Loucy (cell line): ENCODE measurements at regions not wholly inside any gene's neighbourhood (a gene's known extent, or its start where the extent isn't known, plus 50 kb on each side); places are given as distances from the start of the nearest gene placed in this dataset.

Experiments used
- H2AFZ ChIP-seq: fragments of 200-600 bp; sonication (generic); 2 replicates; pipeline ENCODE4 v1.6.0; 2016; ENCODE audit warnings: antibody characterized with exemption, mild to moderate bottlenecking, low read length, moderate library complexity
- H3F3A ChIP-seq: fragments of 200-600 bp; 2 replicates; pipeline ENCODE4 v1.6.0; 2016; ENCODE audit warnings: antibody characterized with exemption, low read depth, mild to moderate bottlenecking
- H3K27me3 ChIP-seq: fragments of 200-600 bp; sonication (generic); 2 replicates; pipeline ENCODE4 v1.6.1; 2014; ENCODE audit warnings: low read length, mild to moderate bottlenecking; ENCODE audit not compliant: insufficient read depth, poor library complexity, severe bottlenecking
- H3K36me3 ChIP-seq: fragments of 200-600 bp; sonication (generic); 2 replicates; pipeline ENCODE4 v1.6.1; 2016; ENCODE audit warnings: low read length; ENCODE audit not compliant: insufficient read depth
- H3K4me1 ChIP-seq: fragments of 200-600 bp; sonication (generic); 2 replicates; pipeline ENCODE4 v1.5.1; 2014; ENCODE audit warnings: low read length, mild to moderate bottlenecking; ENCODE audit not compliant: insufficient read depth, poor library complexity, severe bottlenecking
- H3K4me2 ChIP-seq: fragments of 200-600 bp; sonication (generic); 2 replicates; pipeline ENCODE4 v1.6.0; 2014; ENCODE audit warnings: antibody characterized with exemption, low read length, low read depth, mild to moderate bottlenecking; ENCODE audit not compliant: poor library complexity, severe bottlenecking
- H3K4me3 ChIP-seq: fragments of 200-600 bp; sonication (generic); 2 replicates; pipeline ENCODE4 v1.5.1; 2014; ENCODE audit warnings: low read length, mild to moderate bottlenecking, mixed read lengths; ENCODE audit not compliant: poor library complexity, severe bottlenecking
- H3K79me2 ChIP-seq: fragments of 200-600 bp; sonication (generic); 2 replicates; pipeline ENCODE4 v1.6.1; 2014; ENCODE audit warnings: low read length; ENCODE audit not compliant: insufficient read depth
- H3K9ac ChIP-seq: fragments of 200-600 bp; sonication (generic); 2 replicates; pipeline ENCODE4 v1.6.0; 2014; ENCODE audit warnings: mild to moderate bottlenecking, low read depth, low read length, moderate library complexity; ENCODE audit not compliant: poor library complexity, severe bottlenecking
- H3K9me2 ChIP-seq: fragments of 200-600 bp; sonication (generic); replicated peaks from 2 replicates; pipeline ENCODE4 v1.6.1; 2016; ENCODE audit warnings: low read depth, low read length, mixed read lengths
- H3K9me3 ChIP-seq: fragments of 200-600 bp; sonication (generic); 2 replicates; pipeline ENCODE4 v1.6.1; 2014; ENCODE audit warnings: mild to moderate bottlenecking, antibody characterized with exemption, low read length, low read depth; ENCODE audit not compliant: insufficient read depth
- H4K20me1 ChIP-seq: fragments of 200-600 bp; sonication (generic); 2 replicates; pipeline ENCODE4 v1.6.0; 2014; ENCODE audit warnings: antibody characterized with exemption, low read length, mild to moderate bottlenecking; ENCODE audit not compliant: insufficient read depth, poor library complexity, severe bottlenecking
- EZH2phosphoT487 ChIP-seq: fragments of 200-600 bp; IDR thresholded peaks from 2 replicates; pipeline ENCODE4 v1.6.1; 2018; ENCODE audit warnings: antibody characterized with exemption, mild to moderate bottlenecking, moderate library complexity, borderline replicate concordance
- TF ChIP-seq, protein P1 (sequence below): fragments of 200-600 bp; sonication (generic); conservative IDR thresholded peaks from 2 replicates; pipeline ENCODE4 v1.5.1; 2014; ENCODE audit warnings: mild to moderate bottlenecking, antibody characterized with exemption, low read length

DNA sequence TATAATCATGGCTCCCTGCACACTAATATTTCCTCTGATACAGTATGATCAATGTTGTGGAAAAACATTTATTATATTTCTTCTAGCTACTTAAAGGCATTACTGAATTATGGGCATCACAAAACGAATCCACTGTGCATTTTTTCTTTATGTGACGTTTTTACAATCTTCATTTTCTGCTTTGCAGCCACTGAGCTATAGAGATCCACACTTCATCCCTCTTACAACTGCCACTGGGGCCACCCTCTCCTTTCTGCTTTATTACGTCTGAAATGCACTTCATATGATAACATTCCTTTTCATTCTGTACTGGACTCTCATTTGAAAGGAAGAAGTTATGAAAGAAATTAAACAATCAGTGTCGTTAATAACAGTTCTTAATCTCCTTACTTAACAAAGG, 394.5 kb upstream of the HNRNPA3 start:
- Histone ChIP-seq H4K20me1 (no peaks in the 10 kb centered on the region), H3K79me2 (no peaks in the 10 kb centered on the region), H3K4me3 (no peak overlapping the region), H3F3A (no peaks in the 10 kb centered on the region), H2AFZ (no peak overlapping the region), H3K27me3 (no peaks in the 10 kb centered on the region), H3K9ac (no peak overlapping the region), H3K4me2 (no peak overlapping the region), H3K9me3 (no peaks in the 10 kb centered on the region), H3K4me1 (peaks cover 38% of the 10 kb centered on the region), H3K36me3 (no peaks in the 10 kb centered on the region), H3K9me2 (no peaks in the 10 kb centered on the region)
- TF ChIP-seq, protein P1, sequence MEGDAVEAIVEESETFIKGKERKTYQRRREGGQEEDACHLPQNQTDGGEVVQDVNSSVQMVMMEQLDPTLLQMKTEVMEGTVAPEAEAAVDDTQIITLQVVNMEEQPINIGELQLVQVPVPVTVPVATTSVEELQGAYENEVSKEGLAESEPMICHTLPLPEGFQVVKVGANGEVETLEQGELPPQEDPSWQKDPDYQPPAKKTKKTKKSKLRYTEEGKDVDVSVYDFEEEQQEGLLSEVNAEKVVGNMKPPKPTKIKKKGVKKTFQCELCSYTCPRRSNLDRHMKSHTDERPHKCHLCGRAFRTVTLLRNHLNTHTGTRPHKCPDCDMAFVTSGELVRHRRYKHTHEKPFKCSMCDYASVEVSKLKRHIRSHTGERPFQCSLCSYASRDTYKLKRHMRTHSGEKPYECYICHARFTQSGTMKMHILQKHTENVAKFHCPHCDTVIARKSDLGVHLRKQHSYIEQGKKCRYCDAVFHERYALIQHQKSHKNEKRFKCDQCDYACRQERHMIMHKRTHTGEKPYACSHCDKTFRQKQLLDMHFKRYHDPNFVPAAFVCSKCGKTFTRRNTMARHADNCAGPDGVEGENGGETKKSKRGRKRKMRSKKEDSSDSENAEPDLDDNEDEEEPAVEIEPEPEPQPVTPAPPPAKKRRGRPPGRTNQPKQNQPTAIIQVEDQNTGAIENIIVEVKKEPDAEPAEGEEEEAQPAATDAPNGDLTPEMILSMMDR = no peak
- TF ChIP-seq EZH2phosphoT487 = no peak

DNA sequence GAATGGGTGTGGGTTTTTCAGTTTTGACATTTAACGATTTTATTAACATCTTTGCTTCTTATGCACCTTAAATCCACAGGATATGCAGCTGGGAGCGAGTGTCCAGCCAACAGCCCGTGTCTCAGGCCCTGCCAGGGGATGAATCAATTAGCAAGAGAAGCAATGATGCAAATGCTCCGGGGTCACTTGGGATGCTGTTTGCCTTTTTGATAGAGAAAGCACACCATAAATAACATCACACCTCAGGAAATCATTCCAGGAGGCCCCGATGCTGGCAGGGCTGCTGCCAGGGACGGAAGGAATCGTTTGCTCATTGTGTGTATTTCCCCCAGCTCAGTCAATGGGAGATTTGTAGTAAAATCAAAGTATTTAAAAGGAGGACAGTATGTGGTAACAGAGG, 394.0 kb upstream of the HNRNPA3 start:
- H3K4me3 ChIP-seq = no peak overlapping the region
- H3K4me1 ChIP-seq = peaks cover 38% of the 10 kb centered on the region
- no peaks in the 10 kb centered on the region for H3K27me3 ChIP-seq
- H3K9me3 ChIP-seq = no peaks in the 10 kb centered on the region
- no peaks in the 10 kb centered on the region for H4K20me1 ChIP-seq
- H2AFZ ChIP-seq = no peak overlapping the region
- H3K9me2 ChIP-seq = no peaks in the 10 kb centered on the region
- no peaks in the 10 kb centered on the region for H3K79me2 ChIP-seq
- no peaks in the 10 kb centered on the region for H3F3A ChIP-seq
- TF ChIP-seq, protein P1 = no peak
- TF ChIP-seq EZH2phosphoT487 = no peak
- H3K4me2 ChIP-seq = no peak overlapping the region
- H3K9ac ChIP-seq = no peak overlapping the region
- no peaks in the 10 kb centered on the region for H3K36me3 ChIP-seq

DNA sequence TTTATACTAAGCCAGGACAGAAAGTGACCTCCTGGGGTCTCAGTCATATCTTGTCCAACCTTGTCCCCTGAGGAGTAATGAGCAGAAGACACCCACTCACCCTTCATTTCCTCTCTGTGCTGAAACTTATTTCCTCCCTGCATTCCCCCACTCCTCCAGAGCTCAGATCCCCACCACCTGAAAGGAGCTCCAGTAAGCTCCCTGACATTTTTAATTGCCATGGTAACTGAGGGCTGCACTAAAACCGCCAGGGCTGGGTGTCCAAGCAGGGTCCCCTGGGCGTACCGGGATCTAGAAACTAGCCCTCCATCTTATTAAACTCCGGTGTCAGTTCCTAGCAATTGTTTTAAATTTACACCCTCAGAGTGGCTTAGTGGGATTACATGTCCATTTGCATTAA, 393.3 kb upstream of the HNRNPA3 start:
- H4K20me1 ChIP-seq = no peaks in the 10 kb centered on the region
- no peaks in the 10 kb centered on the region for H3K36me3 ChIP-seq
- H2AFZ ChIP-seq = no peak overlapping the region
- no peaks in the 10 kb centered on the region for H3F3A ChIP-seq
- no peak overlapping the region for H3K9ac ChIP-seq
- H3K9me3 ChIP-seq = no peaks in the 10 kb centered on the region
- H3K4me2 ChIP-seq = no peak overlapping the region
- no peaks in the 10 kb centered on the region for H3K9me2 ChIP-seq
- H3K79me2 ChIP-seq = no peaks in the 10 kb centered on the region
- H3K27me3 ChIP-seq = no peaks in the 10 kb centered on the region
- no peak overlapping the region for H3K4me3 ChIP-seq
- TF ChIP-seq, protein P1 = no peak
- TF ChIP-seq EZH2phosphoT487 = no peak
- H3K4me1 ChIP-seq = peaks cover 37% of the 10 kb centered on the region
